LNCAP (cell line): ENCODE measurements at regions not wholly inside any gene's neighbourhood (a gene's known extent, or its start where the extent isn't known, plus 50 kb on each side); places are given as distances from the start of the nearest gene placed in this dataset.

Source experiments
- TF ChIP-seq, protein P1 (sequence below): fragments of 450-650 bp; IDR thresholded peaks from 2 replicates; pipeline ENCODE4 v1.5.1; 2017; ENCODE audit warnings: mild to moderate bottlenecking

- TF ChIP-seq, protein P1, sequence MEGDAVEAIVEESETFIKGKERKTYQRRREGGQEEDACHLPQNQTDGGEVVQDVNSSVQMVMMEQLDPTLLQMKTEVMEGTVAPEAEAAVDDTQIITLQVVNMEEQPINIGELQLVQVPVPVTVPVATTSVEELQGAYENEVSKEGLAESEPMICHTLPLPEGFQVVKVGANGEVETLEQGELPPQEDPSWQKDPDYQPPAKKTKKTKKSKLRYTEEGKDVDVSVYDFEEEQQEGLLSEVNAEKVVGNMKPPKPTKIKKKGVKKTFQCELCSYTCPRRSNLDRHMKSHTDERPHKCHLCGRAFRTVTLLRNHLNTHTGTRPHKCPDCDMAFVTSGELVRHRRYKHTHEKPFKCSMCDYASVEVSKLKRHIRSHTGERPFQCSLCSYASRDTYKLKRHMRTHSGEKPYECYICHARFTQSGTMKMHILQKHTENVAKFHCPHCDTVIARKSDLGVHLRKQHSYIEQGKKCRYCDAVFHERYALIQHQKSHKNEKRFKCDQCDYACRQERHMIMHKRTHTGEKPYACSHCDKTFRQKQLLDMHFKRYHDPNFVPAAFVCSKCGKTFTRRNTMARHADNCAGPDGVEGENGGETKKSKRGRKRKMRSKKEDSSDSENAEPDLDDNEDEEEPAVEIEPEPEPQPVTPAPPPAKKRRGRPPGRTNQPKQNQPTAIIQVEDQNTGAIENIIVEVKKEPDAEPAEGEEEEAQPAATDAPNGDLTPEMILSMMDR, result no peak
These were observed 60.4 kb upstream of the KCNAB1 start for GRCh38 chr3:156059950-156060501.

DNA sequence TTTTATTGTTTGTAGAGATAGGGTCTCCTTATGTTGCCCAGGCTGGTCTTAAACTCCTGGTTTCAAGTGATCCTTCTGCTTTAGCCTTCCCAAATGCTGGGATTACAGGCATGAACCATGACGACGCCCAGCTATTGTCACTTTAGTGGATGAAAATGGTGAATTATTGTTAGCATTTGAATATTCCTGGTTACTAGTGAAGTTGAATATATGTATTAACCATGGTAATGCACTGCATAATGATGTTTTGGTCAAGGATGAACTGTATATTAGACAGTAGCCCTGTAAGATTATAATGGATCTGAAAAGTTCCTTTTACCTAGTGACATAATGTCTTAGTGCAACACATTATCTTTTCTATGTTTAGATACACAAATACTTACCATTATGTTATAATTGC is 50.4 kb upstream of the KCNAB1 start:
- TF ChIP-seq, protein P1, result no peak
